Neural progenitor cell (in vitro differentiated cells): ENCODE measurements at regions not wholly inside any gene's neighbourhood (a gene's known extent, or its start where the extent isn't known, plus 50 kb on each side); places are given as distances from the start of the nearest gene placed in this dataset.

Experiments
- DNase-seq: peaks from one replicate; pipeline ENCODE4 v3.0.0-alpha.2; 2016; ENCODE audit warnings: low spot score
- H2AFZ ChIP-seq: fragments of 200-600 bp; sonication (generic); replicated peaks from 2 replicates; pipeline ENCODE4 v1.6.1; 2016; ENCODE audit warnings: antibody characterized with exemption
- H3F3A ChIP-seq: fragments of 200-600 bp; sonication (generic); 2 replicates; pipeline ENCODE4 v1.6.1; 2016; ENCODE audit warnings: antibody characterized with exemption, low read depth
- H3K27ac ChIP-seq: fragments of 200-600 bp; sonication (generic); 2 replicates; pipeline ENCODE4 v1.5.1; 2016; ENCODE audit warnings: mild to moderate bottlenecking
- H3K27me3 ChIP-seq: fragments of 200-600 bp; sonication (generic); 2 replicates; pipeline ENCODE4 v1.6.1; 2016; ENCODE audit warnings: mild to moderate bottlenecking, moderate library complexity
- H3K36me3 ChIP-seq: fragments of 200-600 bp; sonication (generic); 2 replicates; pipeline ENCODE4 v1.5.1; 2016
- H3K4me1 ChIP-seq: fragments of 200-600 bp; sonication (generic); 2 replicates; pipeline ENCODE4 v1.6.1; 2016; ENCODE audit warnings: mixed run types
- H3K4me2 ChIP-seq: fragments of 200-600 bp; sonication (generic); 2 replicates; pipeline ENCODE4 v1.6.1; 2016
- H3K4me3 ChIP-seq: fragments of 200-600 bp; sonication (generic); 2 replicates; pipeline ENCODE4 v1.5.1; 2016
- H3K79me2 ChIP-seq: fragments of 200-600 bp; sonication (generic); 2 replicates; pipeline ENCODE4 v1.6.1; 2016; ENCODE audit warnings: low read depth
- H3K9ac ChIP-seq: fragments of 200-600 bp; sonication (generic); 2 replicates; pipeline ENCODE4 v1.6.1; 2016
- H3K9me3 ChIP-seq: fragments of 200-600 bp; sonication (generic); 2 replicates; pipeline ENCODE4 v1.5.1; 2016; ENCODE audit warnings: low read depth
- H4K20me1 ChIP-seq: fragments of 200-600 bp; sonication (generic); 2 replicates; pipeline ENCODE4 v1.6.1; 2016; ENCODE audit warnings: low read depth
- H3K27ac Mint-ChIP-seq: 3 replicates; pipeline ENCODE4 v1.8.0; 2021; ENCODE audit warnings: mixed read lengths
- H3K27me3 Mint-ChIP-seq: 2 replicates; pipeline ENCODE4 v1.8.0; 2022; ENCODE audit warnings: low read depth, mild to moderate bottlenecking, inconsistent platforms, moderate library complexity, mixed read lengths; ENCODE audit not compliant: insufficient read depth
- H3K36me3 Mint-ChIP-seq: 3 replicates; pipeline ENCODE4 v1.8.0; 2021; ENCODE audit warnings: mixed read lengths
- H3K4me1 Mint-ChIP-seq: 3 replicates; pipeline ENCODE4 v1.8.0; 2021; ENCODE audit warnings: mixed read lengths
- H3K4me3 Mint-ChIP-seq: 3 replicates; pipeline ENCODE4 v1.8.0; 2021; ENCODE audit warnings: mild to moderate bottlenecking, moderate library complexity, mixed read lengths
- H3K9me3 Mint-ChIP-seq: 3 replicates; pipeline ENCODE4 v1.8.0; 2020; ENCODE audit warnings: mixed read lengths
- EZH2 ChIP-seq: fragments of 200-600 bp; sonication (generic); IDR thresholded peaks from 2 replicates; pipeline ENCODE4 v1.6.1; 2017; ENCODE audit warnings: antibody characterized with exemption, mild to moderate bottlenecking, moderate library complexity
- EZH2phosphoT487 ChIP-seq: fragments of 200-600 bp; sonication (generic); IDR thresholded peaks from 2 replicates; pipeline ENCODE4 v1.6.1; 2017; ENCODE audit warnings: antibody characterized with exemption
- TF ChIP-seq, protein P1 (sequence below): fragments of 200-600 bp; sonication (generic); IDR thresholded peaks from 2 replicates; pipeline ENCODE4 v1.5.1; 2017; ENCODE audit warnings: antibody characterized with exemption, mild to moderate bottlenecking

DNA sequence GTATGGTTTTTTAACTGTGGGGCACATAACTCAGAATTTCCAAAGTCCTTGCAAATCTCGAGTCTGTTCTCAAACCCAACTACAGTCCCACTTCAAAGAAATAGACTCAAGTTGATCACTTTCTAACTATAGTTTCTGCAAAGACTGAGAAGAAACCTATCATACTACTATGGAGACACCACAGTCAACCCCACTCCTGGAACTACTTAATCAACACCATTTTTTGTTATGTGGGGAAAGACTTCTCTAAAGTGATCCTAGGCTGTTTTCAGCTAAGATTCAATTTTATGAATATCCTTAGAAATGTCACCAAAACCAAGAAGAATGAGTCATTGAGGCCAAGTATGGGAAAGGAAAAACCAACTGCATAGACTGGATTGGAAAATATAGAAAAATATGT is 198.8 kb downstream of the WDR11 start:
- Histone ChIP-seq H3K4me3 (no peak overlapping the region), H3K4me1 (no peaks in the 10 kb centered on the region), H3K9me3 (no peaks in the 10 kb centered on the region), H3K27ac (no peak overlapping the region), H3F3A (no peaks in the 10 kb centered on the region), H4K20me1 (no peaks in the 10 kb centered on the region), H2AFZ (no peak overlapping the region), H3K36me3 (no peaks in the 10 kb centered on the region), H3K9ac (no peak overlapping the region), H3K4me2 (no peak overlapping the region), H3K79me2 (no peaks in the 10 kb centered on the region), H3K27me3 (no peaks in the 10 kb centered on the region)
- TF ChIP-seq, protein P1, sequence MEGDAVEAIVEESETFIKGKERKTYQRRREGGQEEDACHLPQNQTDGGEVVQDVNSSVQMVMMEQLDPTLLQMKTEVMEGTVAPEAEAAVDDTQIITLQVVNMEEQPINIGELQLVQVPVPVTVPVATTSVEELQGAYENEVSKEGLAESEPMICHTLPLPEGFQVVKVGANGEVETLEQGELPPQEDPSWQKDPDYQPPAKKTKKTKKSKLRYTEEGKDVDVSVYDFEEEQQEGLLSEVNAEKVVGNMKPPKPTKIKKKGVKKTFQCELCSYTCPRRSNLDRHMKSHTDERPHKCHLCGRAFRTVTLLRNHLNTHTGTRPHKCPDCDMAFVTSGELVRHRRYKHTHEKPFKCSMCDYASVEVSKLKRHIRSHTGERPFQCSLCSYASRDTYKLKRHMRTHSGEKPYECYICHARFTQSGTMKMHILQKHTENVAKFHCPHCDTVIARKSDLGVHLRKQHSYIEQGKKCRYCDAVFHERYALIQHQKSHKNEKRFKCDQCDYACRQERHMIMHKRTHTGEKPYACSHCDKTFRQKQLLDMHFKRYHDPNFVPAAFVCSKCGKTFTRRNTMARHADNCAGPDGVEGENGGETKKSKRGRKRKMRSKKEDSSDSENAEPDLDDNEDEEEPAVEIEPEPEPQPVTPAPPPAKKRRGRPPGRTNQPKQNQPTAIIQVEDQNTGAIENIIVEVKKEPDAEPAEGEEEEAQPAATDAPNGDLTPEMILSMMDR, result no peak
- no peak for TF ChIP-seq EZH2
- TF ChIP-seq EZH2phosphoT487, result no peak
- H3K36me3 Mint-ChIP-seq, result no peaks in the 10 kb centered on the region
- no peaks in the 10 kb centered on the region for H3K9me3 Mint-ChIP-seq
- DNase-seq, result no peak
- no peak overlapping the region for H3K27ac Mint-ChIP-seq
- H3K4me3 Mint-ChIP-seq, result no peak overlapping the region
- no peaks in the 10 kb centered on the region for H3K27me3 Mint-ChIP-seq
- no peaks in the 10 kb centered on the region for H3K4me1 Mint-ChIP-seq

DNA sequence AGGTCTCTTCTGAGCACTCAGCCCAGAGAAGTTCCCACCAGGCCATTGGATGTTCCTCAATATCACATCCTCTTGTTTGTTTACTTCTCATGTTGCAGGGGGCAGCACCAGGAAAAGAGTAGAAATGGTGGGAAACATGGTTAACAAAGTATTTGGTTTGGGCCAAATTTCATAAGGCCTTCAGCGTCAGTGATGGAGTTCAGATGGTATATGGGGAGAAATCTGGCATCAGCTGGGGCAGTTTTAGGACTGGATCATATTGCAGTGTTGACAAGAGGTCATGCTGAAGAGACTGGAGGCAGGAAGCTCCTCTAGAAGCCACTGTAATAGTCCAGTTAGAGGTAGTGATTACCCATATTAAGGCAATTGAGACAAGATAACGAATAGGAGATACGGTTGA is 200.0 kb downstream of the WDR11 start:
- Histone ChIP-seq H3K4me3 (no peak overlapping the region), H3K9ac (no peak overlapping the region), H3K36me3 (no peaks in the 10 kb centered on the region), H3K4me1 (no peaks in the 10 kb centered on the region), H4K20me1 (no peaks in the 10 kb centered on the region), H3K27me3 (no peaks in the 10 kb centered on the region), H3K9me3 (no peaks in the 10 kb centered on the region), H3F3A (no peaks in the 10 kb centered on the region), H3K27ac (no peak overlapping the region), H3K79me2 (no peaks in the 10 kb centered on the region), H2AFZ (no peak overlapping the region), H3K4me2 (no peak overlapping the region)
- H3K4me3 Mint-ChIP-seq, result no peak overlapping the region
- no peaks in the 10 kb centered on the region for H3K4me1 Mint-ChIP-seq
- no peak for DNase-seq
- H3K27me3 Mint-ChIP-seq, result no peaks in the 10 kb centered on the region
- H3K36me3 Mint-ChIP-seq, result no peaks in the 10 kb centered on the region
- H3K27ac Mint-ChIP-seq, result no peak overlapping the region
- TF ChIP-seq, protein P1, result no peak
- TF ChIP-seq EZH2 (no peak), EZH2phosphoT487 (no peak)
- no peaks in the 10 kb centered on the region for H3K9me3 Mint-ChIP-seq

DNA sequence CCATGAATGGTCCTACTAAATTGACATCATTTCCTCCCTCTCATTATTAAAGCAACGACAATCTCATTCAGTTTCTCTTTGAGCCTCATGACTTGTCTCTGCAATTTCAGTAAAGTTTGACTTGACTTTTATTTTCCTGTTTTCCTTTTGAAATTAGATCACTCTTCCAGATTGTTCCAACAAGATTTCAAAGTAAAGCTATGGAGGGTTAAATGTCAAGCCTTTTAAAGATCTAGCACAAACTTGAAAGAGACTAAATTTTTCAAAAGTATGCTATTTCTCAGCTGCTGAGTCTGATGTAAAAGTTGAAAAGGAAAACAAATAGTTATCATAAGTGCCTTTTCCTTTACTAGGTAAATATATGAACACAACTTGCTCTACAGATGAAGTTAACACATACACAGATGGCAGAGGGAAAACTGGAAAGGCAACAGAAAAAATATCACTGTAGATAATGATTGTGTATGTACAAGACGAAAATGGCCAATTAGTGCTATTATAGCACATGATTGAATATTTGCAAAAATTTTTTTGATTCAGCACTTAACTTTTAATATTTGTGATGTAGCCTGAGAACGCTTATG is 200.6 kb downstream of the WDR11 start:
- no peak overlapping the region for H3K27ac Mint-ChIP-seq
- H3K79me2 ChIP-seq, result no peaks in the 10 kb centered on the region
- H3K9me3 Mint-ChIP-seq, result no peaks in the 10 kb centered on the region
- H3K27ac ChIP-seq, result no peak overlapping the region
- H3K9me3 ChIP-seq, result no peaks in the 10 kb centered on the region
- no peaks in the 10 kb centered on the region for H3K4me1 Mint-ChIP-seq
- H3K4me3 ChIP-seq, result no peak overlapping the region
- no peak overlapping the region for H3K4me3 Mint-ChIP-seq
- H3K36me3 Mint-ChIP-seq, result no peaks in the 10 kb centered on the region
- no peaks in the 10 kb centered on the region for H3K27me3 Mint-ChIP-seq
- H4K20me1 ChIP-seq, result no peaks in the 10 kb centered on the region
- no peak overlapping the region for H3K4me2 ChIP-seq
- DNase-seq, result no peak
- no peak overlapping the region for H3K9ac ChIP-seq
- H3K36me3 ChIP-seq, result no peaks in the 10 kb centered on the region
- H3K4me1 ChIP-seq, result no peaks in the 10 kb centered on the region
- no peak overlapping the region for H2AFZ ChIP-seq
- TF ChIP-seq EZH2phosphoT487, result no peak
- TF ChIP-seq EZH2, result no peak
- TF ChIP-seq, protein P1, result no peak
- no peaks in the 10 kb centered on the region for H3F3A ChIP-seq
- H3K27me3 ChIP-seq, result no peaks in the 10 kb centered on the region
